NCI-H446 (cell line): ENCODE measurements at regions not wholly inside any gene's neighbourhood (a gene's known extent, or its start where the extent isn't known, plus 50 kb on each side); places are given as distances from the start of the nearest gene placed in this dataset.
A peak's percentile ranks its signal among the peaks of the same experiment; 100 is the strongest.

Experiments used
- DNase-seq, 2 experiments: peaks; one replicate each; lab custom pipeline; 2025; lab: John Stamatoyannopoulos, UW

DNA sequence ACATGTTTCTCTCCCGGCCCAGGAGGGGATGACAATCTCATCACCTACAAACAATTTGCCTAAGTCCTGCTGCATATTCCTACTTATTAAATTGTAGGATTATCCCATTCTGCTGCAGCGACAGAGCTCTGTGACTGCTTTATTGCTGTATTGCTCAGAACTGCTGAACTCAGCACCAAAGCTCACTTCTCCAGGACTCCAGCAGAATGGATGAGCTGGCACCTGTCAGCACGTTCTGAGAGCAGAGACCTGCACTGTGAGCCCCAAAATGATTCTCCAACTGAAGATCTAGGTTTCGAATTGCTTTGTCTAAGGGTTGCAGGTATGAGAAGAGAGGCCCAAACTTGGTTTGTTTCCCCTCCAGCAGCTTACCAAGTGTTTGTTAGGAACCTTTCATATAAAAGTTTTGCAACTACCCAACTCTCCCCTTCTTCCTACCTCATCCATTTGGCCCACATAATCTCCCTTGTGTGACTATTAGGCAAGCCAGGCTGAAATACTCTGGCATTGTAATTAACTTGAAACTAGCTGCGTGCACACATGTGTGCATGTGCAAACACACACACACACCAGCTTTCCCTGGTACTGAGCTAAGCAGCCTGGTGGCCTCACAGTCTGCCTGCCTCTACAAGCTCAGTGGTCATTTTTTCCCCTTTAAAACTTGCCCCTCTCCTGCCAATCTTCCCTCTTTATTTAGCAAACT, 161.4 kb upstream of the CAMK1G start:
- DNase-seq, result no peak

DNA sequence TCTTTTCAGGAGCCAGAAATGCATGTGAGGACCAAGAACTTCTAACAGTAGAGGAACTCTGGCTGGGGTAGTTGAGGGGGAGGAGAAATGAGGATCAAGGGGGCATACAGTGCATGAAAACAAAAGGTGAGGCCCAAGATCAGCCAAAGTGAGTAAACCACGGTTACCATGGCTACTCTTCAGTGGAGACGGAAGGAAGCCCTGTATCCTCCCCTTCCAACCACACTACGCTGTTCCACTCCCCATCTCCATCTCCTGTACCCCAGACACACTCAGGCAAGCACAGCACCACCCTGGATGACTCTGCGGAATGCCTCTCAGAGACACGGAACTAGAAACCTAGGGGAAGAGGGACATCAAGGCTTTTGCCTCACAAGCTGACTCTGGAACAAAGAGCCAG, 157.6 kb upstream of the CAMK1G start:
- DNase-seq, result no peak

DNA sequence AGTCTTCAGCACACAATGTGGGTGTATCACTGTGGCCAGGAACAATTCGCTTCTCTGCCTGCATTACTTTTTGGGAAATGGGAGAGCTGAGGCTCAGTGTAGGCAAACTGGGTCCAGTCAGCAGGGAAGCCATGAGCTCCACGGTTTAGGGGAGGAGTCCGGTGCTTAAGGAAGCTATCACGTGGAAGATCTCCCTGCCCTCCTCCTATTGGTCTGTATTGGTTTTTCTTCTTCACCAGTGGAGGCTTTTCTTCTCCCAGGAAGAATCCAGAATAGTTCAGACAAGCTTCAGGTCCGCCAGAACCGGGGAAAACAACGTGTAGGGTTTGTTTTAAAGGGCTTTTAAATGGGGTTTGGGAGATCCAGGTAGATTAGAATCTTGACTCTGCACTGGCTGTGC, 156.2 kb upstream of the CAMK1G start:
- DNase-seq, result no peak

DNA sequence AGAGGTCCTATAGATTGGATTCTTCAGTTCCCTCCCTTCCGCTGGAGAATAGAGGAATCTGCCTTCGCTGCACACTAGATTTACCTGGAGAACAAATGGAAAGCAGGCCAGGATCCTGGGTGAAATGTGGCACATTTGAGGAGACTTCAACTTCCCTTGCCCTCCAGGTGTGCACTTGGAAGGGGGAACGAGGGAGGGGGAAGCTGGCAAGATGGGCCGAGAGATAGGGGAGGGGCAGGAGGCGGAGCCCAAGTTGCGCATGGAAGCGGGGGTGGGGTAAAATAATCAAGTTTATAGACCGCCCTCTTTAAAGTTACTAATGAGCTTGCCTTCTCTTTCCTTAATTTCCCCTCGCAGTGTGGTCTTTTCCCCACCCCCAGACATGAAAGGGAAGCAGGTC, 155.7 kb upstream of the CAMK1G start:
- no peak for DNase-seq

DNA sequence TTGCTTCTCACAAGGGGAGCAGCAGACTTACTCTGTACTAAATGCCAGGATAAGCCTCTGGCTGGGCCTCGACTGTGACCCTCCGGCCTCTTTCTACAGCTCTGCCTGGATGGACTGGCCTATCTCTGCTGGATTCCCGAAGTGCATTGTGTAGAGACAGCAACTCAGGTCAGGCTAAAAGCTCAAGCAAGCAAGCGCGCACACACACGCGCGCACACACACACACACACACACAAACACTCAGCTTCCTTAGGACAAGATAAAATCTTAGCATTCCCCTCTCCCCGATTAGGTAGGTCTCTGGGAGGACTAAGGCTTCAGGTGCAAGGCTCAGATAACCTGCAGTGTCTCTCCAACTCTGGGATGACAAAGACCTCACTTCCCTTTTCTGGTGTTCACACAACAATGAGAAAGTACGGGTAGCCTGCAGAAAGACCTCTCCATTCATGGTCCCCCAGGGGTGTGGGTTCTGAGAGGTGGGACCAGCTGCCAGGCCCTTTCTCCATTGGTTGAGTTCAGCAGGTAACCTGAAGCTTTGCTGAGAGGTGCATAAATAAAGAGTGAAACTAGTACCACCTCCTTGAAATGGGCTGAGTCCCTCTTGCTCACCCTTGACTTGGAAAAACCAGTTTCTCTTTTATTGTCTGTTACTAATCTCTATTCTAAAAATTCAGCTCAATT, 155.1 kb upstream of the CAMK1G start:
- no peak for DNase-seq

DNA sequence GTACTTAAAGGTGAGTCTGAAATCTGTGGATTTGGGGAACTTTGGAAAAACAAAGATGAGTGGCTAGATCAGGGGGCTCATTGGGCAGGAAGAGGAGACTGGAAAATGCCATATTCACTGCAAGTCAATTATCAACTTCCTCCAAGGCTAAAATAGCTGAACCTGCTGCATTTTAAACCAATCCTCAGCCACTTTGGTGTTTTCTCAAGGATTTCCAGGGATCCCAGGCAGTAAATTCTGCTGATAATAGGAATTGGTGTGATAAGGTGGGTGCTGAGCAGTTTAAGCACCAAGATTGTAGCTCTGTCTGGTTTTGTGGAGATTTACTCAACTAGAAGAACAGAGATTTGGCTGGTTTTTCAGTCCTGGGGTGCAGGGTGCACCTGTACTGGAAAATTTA, 153.9 kb upstream of the CAMK1G start:
- no peak for DNase-seq

DNA sequence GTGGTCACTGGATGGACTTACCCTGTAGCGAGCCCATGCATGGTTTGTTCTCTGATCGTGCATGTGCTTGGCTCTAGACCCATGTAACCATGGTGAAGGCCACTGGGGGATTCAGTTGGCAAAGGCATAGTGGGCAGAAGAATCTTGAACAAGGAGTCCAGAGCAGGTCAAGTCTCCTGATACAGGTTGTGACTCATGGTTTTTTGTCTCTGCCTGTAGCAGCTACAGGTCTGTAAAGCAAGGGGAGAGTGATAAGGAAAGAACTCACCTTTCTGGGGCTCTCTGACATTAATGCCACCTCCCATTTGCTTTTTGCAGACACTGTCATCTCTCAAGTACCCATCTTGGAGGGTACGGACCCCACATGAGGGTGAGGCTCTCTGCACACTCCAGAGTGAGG, 153.4 kb upstream of the CAMK1G start:
- peak in 1 of 2 experiments; percentile 40 for DNase-seq

DNA sequence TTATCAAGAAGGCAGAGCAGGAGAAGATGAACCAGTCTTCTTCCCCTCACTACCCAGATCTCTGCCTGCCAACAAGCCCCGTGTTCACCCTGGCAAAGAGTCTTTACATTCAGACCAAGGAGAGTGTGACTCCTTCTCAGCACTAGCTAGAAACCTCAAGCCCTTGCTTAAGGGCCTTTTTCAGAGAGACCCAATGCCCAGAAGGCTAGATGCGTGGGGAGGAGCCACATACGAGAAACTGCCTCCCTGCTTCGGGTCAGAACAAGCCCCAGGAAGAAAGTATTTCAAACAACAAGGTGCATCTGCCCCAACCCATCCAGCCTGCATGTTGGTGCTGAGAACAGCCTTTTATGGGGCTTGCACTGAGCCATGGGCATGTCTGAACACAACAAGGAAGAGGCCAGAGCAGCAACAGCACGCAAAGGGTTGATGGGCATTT, 152.7 kb upstream of the CAMK1G start:
- no peak for DNase-seq

DNA sequence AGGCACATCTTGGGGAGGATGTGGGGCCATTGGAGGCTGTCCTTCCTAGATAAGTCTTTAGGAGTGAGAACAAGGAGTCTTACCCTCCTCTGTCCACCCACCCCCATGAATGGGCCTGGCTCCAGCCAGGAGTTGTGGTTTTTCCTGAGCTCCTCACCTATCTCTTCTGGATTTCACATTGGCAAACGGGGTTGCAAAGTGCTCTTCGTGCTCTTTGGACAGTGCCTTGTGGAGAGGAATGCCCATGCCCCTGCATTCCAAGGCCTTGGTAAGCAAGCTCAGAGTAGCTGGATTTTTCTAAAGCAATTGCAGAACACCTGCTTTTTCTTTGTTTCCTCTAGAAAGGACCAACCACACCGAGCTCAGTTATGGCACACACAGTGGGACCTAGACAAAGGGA, 152.1 kb upstream of the CAMK1G start:
- no peak for DNase-seq

DNA sequence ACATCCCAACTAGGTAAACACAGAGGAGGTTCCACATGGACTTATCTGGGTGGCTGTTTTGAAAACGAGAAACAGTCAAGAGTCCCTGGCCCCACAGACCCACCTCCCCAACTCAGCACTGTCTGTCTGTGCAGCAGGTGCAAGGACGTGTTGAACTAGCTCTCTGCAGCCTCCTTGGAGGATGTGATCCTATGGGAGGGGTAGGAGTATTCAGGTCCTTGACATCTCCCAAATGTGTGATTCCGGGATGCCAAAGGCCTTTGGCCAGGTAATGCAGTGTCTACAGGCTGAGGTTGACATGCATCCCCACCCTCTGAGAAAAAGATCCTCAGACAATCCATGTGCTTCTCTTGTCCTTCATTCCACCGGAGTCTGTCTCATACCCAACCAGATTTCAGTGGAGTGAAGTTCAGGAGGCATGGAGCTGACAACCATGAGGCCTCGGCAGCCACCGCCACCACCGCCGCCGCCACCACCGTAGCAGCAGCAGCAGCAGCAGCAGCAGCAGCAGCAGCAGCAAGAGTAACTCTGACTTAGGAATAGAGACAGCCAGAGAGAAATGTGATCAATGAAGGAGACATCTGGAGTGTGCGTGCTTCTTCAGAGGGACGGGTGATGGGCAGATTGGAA, 151.6 kb upstream of the CAMK1G start:
- no peak for DNase-seq

DNA sequence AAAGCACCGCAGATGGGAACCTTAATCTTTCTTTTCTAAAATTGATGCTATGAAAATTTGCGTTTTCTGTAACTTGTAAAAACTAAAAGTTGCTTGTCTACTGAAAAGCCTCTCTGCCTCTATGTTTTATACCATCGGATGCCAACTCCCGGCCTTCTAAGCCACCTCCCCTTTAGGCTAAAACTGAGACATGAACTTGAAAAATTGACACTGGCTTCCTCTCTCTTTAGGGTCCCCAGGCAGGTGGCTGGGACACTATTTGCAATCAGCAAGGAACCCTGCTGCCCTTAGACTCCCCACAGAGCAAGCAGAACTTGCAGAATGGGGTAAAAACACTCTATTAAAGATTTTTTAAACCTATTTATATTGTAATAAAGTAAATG, 151.1 kb upstream of the CAMK1G start:
- DNase-seq, result no peak

DNA sequence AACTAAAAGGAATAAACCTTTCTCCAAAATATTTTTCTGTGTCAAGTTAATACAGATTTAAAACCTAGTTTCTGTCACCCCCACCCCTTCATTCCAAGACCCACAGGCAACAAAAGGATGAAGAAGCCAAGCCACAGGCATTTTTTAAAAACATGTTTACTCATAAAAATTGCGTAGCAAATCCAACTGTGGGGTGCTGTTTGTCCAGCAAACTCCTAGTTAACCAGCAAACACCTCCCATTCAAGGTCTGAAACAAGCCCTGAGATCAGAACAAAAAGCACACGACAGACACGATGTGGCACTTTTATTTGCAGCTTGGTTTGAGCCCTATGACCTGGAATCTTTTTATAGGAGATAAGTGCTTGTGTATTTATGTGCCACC, 149.9 kb upstream of the CAMK1G start:
- no peak for DNase-seq

DNA sequence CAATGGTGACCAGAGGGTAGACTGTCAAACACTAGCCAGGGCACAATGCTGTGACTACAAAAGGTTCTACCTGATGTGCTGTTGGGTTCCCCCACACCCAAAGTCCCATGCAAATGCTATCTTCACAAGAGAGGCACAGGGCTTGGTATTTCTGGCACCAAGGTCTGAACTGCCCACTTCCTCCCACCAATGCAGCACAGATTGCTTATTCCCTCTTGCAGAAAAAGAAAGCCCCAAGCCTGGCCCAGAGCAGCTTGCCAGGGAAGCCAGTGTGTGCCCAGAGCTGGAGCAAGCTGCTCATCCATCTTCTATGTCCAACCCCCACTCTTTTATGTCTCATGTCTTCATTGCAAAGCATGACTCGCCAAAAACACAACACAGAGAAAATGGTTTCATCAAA, 149.4 kb upstream of the CAMK1G start:
- DNase-seq, result peak; percentile 88 to 96

DNA sequence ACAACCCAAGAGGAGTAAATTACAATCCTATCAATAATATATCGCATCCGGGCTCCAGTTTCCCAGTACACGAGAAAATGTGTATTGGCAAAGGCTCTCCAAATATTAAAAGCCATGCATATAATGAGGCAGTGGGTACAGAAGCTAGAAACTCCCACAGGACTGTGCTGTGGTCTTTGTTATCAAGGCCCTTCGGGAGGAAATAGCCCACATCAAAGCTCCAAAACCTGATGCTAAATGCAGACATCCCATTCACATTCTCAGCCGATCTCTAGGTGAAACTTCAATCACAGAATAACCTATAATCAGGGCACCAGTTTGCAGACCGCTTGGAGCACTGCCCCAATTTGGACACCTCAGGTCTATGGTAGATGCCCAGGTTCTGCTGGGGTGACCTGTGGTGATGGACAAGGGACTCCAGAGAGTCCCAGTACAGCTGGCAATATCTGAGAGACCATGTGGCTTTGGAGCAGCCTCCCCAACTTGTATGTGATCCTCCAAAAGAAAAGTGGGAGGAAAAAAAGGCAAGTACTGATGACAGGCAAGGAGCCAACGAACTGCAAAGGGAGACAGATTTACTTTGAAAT, 148.8 kb upstream of the CAMK1G start:
- peak; percentile 38 to 54 for DNase-seq

DNA sequence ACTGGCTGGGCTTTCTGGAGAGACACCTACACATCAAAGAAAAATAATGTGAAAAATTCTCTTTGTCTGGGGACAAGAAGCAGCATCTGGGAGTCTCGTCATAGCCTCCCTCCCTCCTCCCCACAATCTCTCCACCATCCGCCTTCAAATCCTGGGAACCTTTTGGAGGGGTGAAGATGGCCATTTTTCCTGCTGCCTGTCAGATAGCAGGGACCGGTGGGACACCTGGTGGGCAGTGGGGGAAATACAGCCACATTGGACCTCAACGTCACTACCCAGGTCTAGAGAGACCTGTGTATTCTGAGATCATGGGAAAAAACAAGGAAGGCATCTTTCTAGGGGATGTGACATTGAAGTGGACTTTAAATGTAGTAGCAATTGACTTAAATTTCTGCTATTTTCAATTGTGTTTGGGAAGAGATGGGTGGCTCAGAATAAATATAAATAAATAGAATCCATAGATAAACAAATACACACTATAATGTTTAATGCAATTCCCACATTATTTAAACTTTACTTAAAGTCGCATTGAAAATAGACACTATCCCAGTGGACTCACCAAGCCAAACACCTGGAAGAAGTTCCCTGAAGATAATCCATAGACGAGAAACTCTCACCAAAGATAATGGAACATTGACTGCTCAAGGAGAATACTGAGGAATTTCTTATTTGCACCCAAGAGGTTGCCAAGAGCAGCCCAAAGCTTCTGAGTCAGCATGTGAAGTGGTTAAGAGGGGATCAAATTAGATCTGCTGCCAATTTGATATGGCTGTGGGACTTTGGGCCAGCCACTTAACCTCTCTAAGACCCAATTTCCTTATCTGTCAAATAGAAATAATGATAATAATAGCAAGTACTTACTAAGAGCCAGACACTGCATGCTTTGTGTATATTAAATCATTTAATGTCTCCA, 147.6 kb upstream of the CAMK1G start:
- peak; percentile 95 for DNase-seq

DNA sequence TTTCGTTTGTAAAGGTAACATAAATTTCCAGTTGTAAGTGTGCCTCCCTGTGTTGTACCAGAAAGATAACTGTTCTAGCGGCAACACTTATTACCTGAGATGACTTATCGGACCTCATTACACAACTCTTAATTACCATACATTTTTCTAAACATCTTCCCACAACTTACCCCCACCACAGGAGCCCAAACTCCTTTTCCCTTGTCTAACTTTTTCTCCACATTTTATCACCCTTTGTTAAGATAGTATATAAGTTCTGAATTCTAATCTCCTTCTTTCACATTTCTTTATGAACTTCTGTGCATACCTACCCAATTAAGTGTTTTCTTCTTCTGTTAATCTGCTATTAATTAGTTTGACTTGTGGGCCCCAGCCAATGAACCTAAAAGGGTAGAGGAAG, 143.7 kb upstream of the CAMK1G start:
- no peak for DNase-seq

DNA sequence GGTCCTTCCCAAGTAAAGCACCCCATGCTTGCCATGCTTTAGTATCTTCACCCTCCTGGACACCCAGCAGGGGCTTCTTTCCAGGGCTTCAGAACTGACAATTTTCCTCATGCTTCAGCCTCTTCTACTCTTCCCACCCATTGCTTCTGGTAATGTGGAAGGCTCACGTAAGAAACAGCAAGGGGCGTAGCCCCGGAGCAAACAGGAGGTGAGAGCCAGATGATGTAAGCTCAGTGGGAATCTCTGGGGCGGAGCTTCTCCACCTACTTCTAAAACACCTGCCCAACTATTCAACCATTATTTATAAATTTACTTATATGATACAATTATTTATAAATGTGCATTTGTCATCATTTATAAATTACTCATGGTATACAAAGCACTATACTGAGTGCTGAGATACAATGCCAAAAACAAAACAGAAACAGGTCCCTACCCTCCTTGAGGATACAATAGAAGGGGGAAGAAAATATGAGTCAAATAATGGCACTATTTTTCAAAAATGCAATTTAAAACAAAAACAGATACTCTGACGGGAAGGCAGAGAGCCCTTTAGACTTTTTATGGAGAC, 140.1 kb upstream of the CAMK1G start:
- DNase-seq, result no peak

DNA sequence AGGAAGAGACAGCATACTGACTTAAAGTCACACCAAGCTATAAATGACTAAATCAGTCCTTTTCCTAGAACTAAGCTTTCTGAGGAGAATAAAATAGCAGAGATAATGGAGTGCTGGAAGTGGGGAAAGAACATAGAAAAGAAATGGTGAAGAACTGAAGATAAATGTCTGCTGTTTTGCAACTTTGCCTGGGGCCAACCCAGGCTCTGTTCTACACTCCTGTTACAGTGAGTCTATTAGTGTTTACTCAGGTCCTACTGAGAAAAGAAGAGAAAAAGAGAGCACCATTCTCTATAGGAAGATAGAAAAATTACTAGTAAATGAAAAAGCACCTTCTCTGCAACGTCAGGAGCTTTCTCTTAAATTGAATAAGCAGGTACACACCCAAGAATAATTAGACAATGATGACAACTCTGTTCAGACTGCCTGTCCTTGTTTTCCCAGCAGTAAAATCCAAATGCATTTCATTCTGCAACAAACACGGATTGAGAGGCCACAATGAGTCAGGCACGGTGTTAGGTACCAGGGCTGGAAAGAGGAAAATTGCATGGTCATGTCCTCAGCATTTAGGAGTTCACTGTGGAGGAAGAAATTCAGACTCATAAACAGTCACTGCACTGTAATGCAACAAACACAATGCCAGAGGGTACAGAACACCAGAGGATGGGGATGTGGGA, 139.4 kb upstream of the CAMK1G start:
- DNase-seq, result no peak

DNA sequence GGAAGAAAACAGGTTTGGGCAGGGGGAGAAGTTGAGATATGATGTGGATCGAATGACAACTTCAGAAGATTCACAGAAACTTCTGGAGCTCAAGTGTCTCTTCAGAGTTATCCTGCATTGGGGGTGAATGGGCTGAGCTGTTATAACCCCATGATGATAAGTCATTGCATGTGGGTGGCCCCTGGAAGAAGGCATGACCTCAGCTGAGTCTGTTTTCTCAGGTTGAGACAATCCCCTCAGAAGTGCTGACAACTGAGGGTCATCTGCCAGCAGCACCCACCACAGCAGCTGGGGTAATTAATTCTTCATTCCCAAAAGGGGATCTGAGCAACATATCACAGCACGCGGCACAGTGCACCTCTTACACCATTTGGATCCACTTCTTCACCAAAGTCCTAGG, 138.6 kb upstream of the CAMK1G start:
- DNase-seq, result no peak

DNA sequence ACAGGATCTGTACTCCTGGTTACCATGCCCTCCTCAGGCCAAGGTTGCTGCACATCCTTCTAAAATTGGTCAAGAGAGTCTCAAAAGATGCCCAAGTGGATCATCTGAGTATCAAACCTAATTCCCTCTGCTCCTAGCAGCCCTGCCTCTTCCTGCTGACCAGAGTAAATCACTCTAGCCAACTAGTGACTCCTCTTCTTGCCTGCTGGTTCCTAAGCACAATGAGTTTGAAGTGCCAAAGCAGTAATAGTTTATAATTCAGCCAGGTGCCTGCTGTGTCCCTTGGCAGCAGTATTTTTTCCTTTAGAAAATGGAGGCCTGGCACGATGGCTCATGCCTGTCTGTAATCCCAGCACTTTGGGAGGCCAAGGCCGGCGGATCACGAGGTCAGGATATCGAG, 137.9 kb upstream of the CAMK1G start:
- DNase-seq, result peak in 1 of 2 experiments; percentile 47

DNA sequence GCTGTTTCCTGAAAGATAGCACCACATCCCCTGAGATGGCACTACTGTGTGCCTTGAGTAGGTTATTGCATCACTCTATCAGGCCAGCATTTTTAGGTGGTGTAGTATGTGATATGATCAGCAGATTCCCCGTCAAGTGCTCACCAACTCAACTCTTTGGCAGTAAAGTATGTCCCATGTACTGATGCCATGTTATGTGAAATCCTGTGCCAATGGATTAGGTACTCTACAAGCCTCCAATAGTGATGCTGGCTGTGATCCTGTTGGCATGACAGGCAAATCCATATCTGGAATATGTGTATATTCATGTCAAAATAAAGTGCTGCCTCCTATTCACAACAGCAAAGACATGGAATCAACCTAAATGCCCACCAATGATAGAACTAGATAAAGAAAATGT, 137.2 kb upstream of the CAMK1G start:
- peak in 1 of 2 experiments; percentile 46 for DNase-seq
